ENCODE measurements at regions not wholly inside any gene's neighbourhood (a gene's known extent, or its start where the extent isn't known, plus 50 kb on each side); places are given as distances from the start of the nearest gene placed in this dataset.

DNA sequence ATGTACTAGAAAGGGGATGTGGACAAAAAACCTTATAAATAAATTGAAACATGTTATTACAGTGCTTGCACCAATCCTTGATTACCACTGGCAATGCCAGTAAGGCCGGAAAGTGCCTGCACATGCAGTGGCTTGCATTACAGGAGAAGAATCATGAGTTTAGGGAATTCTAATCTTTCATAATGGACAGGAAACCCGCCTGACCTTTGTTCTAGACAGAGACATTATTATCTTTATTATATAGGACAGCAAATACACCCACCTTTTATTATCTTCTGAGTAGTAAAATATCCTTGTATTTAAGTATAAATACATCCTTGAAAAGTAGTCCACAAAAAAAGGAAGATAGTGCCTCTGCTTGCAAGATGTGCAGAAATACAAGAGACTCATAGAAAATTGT is 379.9 kb upstream of the LCORL start:
- H3K27ac Mint-ChIP-seq = no peak overlapping the region
- no peak overlapping the region for H3K4me3 ChIP-seq (replicated peaks in 1 of 3; ENCODE audit: low read depth in 2 of 3, low read length in 3 of 3)
- H3K9me3 Mint-ChIP-seq = peaks cover 0 to 1% (median 0%) of the 10 kb centered on the region in 7 donors
- no peaks in the 10 kb centered on the region for H3K36me3 Mint-ChIP-seq
- H2AFZ ChIP-seq (ENCODE audit: insufficient read depth, low read depth, low read length, poor library complexity, severe bottlenecking) = no peak overlapping the region
- H3K4me2 ChIP-seq (replicated peaks; ENCODE audit: extremely low read depth, low read length, poor library complexity, severe bottlenecking) = no peak overlapping the region
- no peak for DNase-seq
- no peaks in the 10 kb centered on the region for H3K9me3 ChIP-seq (replicated peaks in 1 of 2; ENCODE audit: control insufficient read depth in 1 of 2, insufficient read depth in 1 of 2, low read length in 2 of 2)
- no peaks in the 10 kb centered on the region for H3K27me3 ChIP-seq (ENCODE audit: control insufficient read depth in 2 of 2, insufficient read depth in 2 of 2, low read length in 2 of 2)
- H3K4me1 ChIP-seq (ENCODE audit: control insufficient read depth in 1 of 2, insufficient read depth in 2 of 2, low read length in 2 of 2) = no peaks in the 10 kb centered on the region
- H3K27ac ChIP-seq (ENCODE audit: low read depth in 1 of 2, low read length in 2 of 2) = no peak overlapping the region
- no peak overlapping the region for H3K9ac ChIP-seq (ENCODE audit: insufficient read depth, low read length, poor library complexity, severe bottlenecking)
- H3K4me3 Mint-ChIP-seq = no peak overlapping the region
- no peaks in the 10 kb centered on the region for H3K27me3 Mint-ChIP-seq (ENCODE audit: low read depth in 3 of 3)
- intact Hi-C loops (cut with micrococcal nuclease) = no loop called here
- no CpG with 5 or more reads among the region's 2 CpGs for WGBS (ENCODE audit: insufficient coverage)
- no peaks in the 10 kb centered on the region for H3K79me2 ChIP-seq (ENCODE audit: insufficient read depth, low read length)
- no peaks in the 10 kb centered on the region for H3K4me1 Mint-ChIP-seq
- H3K36me3 ChIP-seq (replicated peaks in 1 of 2; ENCODE audit: control insufficient read depth in 1 of 2, insufficient read depth in 2 of 2, low read length in 2 of 2) = no peaks in the 10 kb centered on the region
- no peak for TF ChIP-seq CTCF (IDR thresholded peaks at IDR 0.05)
- H4K20me1 ChIP-seq (ENCODE audit: insufficient read depth, low read length) = no peaks in the 10 kb centered on the region

DNA sequence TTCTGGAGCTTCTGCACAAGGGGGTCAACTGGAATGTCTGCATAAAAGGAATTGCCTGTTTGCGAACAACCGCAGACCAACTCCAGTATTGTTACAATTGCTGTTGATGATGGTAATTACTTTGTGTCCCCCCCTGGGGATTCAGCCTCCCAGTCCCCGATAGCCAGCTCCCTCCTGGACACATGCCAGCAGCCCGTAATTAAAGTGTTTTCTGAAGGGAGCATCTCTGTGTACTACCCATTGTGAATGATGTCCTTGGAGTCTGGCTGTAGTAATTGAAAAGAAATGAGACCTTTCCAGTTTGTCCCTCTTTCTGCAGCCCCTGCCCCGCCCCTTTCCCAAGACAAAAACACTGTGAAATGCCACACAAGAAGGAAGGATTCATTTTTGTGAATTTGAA is 377.1 kb upstream of the LCORL start:
- TF ChIP-seq CTCF (IDR thresholded peaks at IDR 0.05) = no peak
- Mint-ChIP-seq H3K4me3 (no peak overlapping the region), H3K36me3 (no peaks in the 10 kb centered on the region), H3K4me1 (no peaks in the 10 kb centered on the region), H3K9me3 (peaks cover 0 to 4% (median 0%) of the 10 kb centered on the region in 7 donors), H3K27me3 (ENCODE audit: low read depth in 3 of 3) (no peaks in the 10 kb centered on the region), H3K27ac (no peak overlapping the region)
- Histone ChIP-seq H3K27me3 (ENCODE audit: control insufficient read depth in 2 of 2, insufficient read depth in 2 of 2, low read length in 2 of 2) (no peaks in the 10 kb centered on the region), H3K79me2 (ENCODE audit: insufficient read depth, low read length) (no peaks in the 10 kb centered on the region), H3K4me1 (ENCODE audit: control insufficient read depth in 1 of 2, insufficient read depth in 2 of 2, low read length in 2 of 2) (no peaks in the 10 kb centered on the region), H3K4me3 (replicated peaks in 1 of 3; ENCODE audit: low read depth in 2 of 3, low read length in 3 of 3) (no peak overlapping the region), H3K9ac (ENCODE audit: insufficient read depth, low read length, poor library complexity, severe bottlenecking) (no peak overlapping the region), H2AFZ (ENCODE audit: insufficient read depth, low read depth, low read length, poor library complexity, severe bottlenecking) (no peak overlapping the region), H3K4me2 (replicated peaks; ENCODE audit: extremely low read depth, low read length, poor library complexity, severe bottlenecking) (no peak overlapping the region), H3K27ac (ENCODE audit: low read depth in 1 of 2, low read length in 2 of 2) (no peak overlapping the region), H4K20me1 (ENCODE audit: insufficient read depth, low read length) (no peaks in the 10 kb centered on the region), H3K36me3 (replicated peaks in 1 of 2; ENCODE audit: control insufficient read depth in 1 of 2, insufficient read depth in 2 of 2, low read length in 2 of 2) (no peaks in the 10 kb centered on the region), H3K9me3 (replicated peaks in 1 of 2; ENCODE audit: control insufficient read depth in 1 of 2, insufficient read depth in 1 of 2, low read length in 2 of 2) (no peaks in the 10 kb centered on the region)
- intact Hi-C loops (cut with micrococcal nuclease) = no loop called here
- no peak for DNase-seq
- no CpG with 5 or more reads among the region's 5 CpGs for WGBS (ENCODE audit: insufficient coverage)
